GM23338 (cell line): ENCODE measurements at regions not wholly inside any gene's neighbourhood (a gene's known extent, or its start where the extent isn't known, plus 50 kb on each side); places are given as distances from the start of the nearest gene placed in this dataset.

Source experiments
- ATAC-seq: fragments of 200-7000 bp; cut with Tn5 transposase; 3 replicates; pipeline ENCODE4 v1.9.1; 2020
- DNase-seq: peaks from one replicate; pipeline ENCODE4 v3.0.0-alpha.2; 2015; ENCODE audit warnings: low spot score
- H2AFZ ChIP-seq: fragments of 200-600 bp; sonication (generic); 2 replicates; pipeline ENCODE4 v1.8.0; 2016; ENCODE audit warnings: antibody characterized with exemption, mild to moderate bottlenecking, moderate library complexity
- H3F3A ChIP-seq: fragments of 200-600 bp; sonication (generic); replicated peaks from 2 replicates; pipeline ENCODE4 v1.8.0; 2017; ENCODE audit warnings: antibody characterized with exemption, mixed run types, low read depth
- H3K27ac ChIP-seq: fragments of 200-600 bp; sonication (generic); 2 replicates; pipeline ENCODE4 v1.6.1; 2016; ENCODE audit warnings: low read depth
- H3K27me3 ChIP-seq: fragments of 200-600 bp; sonication (generic); 2 replicates; pipeline ENCODE4 v1.8.0; 2016; ENCODE audit warnings: mild to moderate bottlenecking, mixed run types, moderate library complexity; ENCODE audit not compliant: insufficient read depth
- H3K36me3 ChIP-seq: fragments of 200-600 bp; sonication (generic); 2 replicates; pipeline ENCODE4 v1.8.0; 2016; ENCODE audit warnings: mild to moderate bottlenecking; ENCODE audit not compliant: insufficient read depth
- H3K4me1 ChIP-seq: fragments of 200-600 bp; sonication (generic); 2 replicates; pipeline ENCODE4 v1.8.0; 2016; ENCODE audit warnings: mild to moderate bottlenecking, moderate library complexity; ENCODE audit not compliant: insufficient read depth
- H3K4me2 ChIP-seq: fragments of 200-600 bp; sonication (generic); 2 replicates; pipeline ENCODE4 v1.7.1; 2017; ENCODE audit warnings: mixed run types
- H3K4me3 ChIP-seq: fragments of 200-600 bp; sonication (generic); 2 replicates; pipeline ENCODE4 v1.6.1; 2016; ENCODE audit warnings: mixed run types
- H3K79me2 ChIP-seq: fragments of 200-600 bp; sonication (generic); replicated peaks from 2 replicates; pipeline ENCODE4 v1.8.0; 2017; ENCODE audit warnings: mild to moderate bottlenecking; ENCODE audit not compliant: insufficient read depth
- H3K9me2 ChIP-seq: fragments of 200-600 bp; sonication (generic); 2 replicates; pipeline ENCODE4 v1.8.0; 2017; ENCODE audit not compliant: insufficient read depth
- H4K20me1 ChIP-seq: fragments of 200-600 bp; sonication (generic); replicated peaks from 2 replicates; pipeline ENCODE4 v1.8.0; 2017; ENCODE audit warnings: mild to moderate bottlenecking; ENCODE audit not compliant: insufficient read depth
- H3K27ac Mint-ChIP-seq: 2 replicates; pipeline ENCODE4 v1.8.0; 2020; ENCODE audit warnings: inconsistent platforms, mild to moderate bottlenecking, moderate library complexity, mixed read lengths
- H3K27me3 Mint-ChIP-seq: 3 replicates; pipeline ENCODE4 v1.8.0; 2022; ENCODE audit warnings: low read depth, mild to moderate bottlenecking, moderate library complexity, mixed read lengths, inconsistent platforms; ENCODE audit not compliant: insufficient read depth, poor library complexity
- H3K36me3 Mint-ChIP-seq: 3 replicates; pipeline ENCODE4 v1.8.0; 2021; ENCODE audit warnings: low read depth, mild to moderate bottlenecking, inconsistent platforms, moderate library complexity, mixed read lengths
- H3K4me1 Mint-ChIP-seq: 3 replicates; pipeline ENCODE4 v1.8.0; 2020; ENCODE audit warnings: mild to moderate bottlenecking, inconsistent platforms, mixed read lengths
- H3K4me3 Mint-ChIP-seq: 3 replicates; pipeline ENCODE4 v1.8.0; 2021; ENCODE audit warnings: moderate library complexity, mild to moderate bottlenecking, inconsistent platforms, mixed read lengths
- H3K9me3 Mint-ChIP-seq: 3 replicates; pipeline ENCODE4 v1.8.0; 2020; ENCODE audit warnings: moderate library complexity, mild to moderate bottlenecking, inconsistent platforms, mixed read lengths
- CREB1 ChIP-seq: fragments of 250-450 bp; sonication (Bioruptor Pico); IDR thresholded peaks from 2 replicates; pipeline ENCODE4 v1.5.0; 2020; ENCODE audit warnings: low read depth, mild to moderate bottlenecking, moderate library complexity
- CTCF ChIP-seq, 2 experiments: fragments of 200-600 bp in 1 of 2; sonication (generic) in 1 of 2; conservative IDR thresholded peaks; 2 replicates each; pipeline versions ENCODE4 v1.5.1 to v1.6.1; 2016 to 2017; ENCODE audit warnings: antibody characterized with exemption in 2 of 2, low read depth in 2 of 2, mild to moderate bottlenecking in 2 of 2, moderate library complexity in 1 of 2
- ETS1 ChIP-seq: IDR thresholded peaks from 2 replicates; pipeline ENCODE4 v1.6.1; 2016; ENCODE audit warnings: antibody characterized with exemption
- EZH2 ChIP-seq: fragments of 200-600 bp; sonication (generic); IDR thresholded peaks from one replicate; pipeline ENCODE4 v1.8.0; 2017; ENCODE audit warnings: antibody characterized with exemption, mild to moderate bottlenecking, low read depth; ENCODE audit not compliant: unreplicated experiment
- EZH2phosphoT487 ChIP-seq: fragments of 200-600 bp; sonication (generic); IDR thresholded peaks from one replicate; pipeline ENCODE4 v1.8.1; 2018; ENCODE audit warnings: antibody characterized with exemption; ENCODE audit not compliant: unreplicated experiment
- JUNB ChIP-seq: IDR thresholded peaks from one replicate; pipeline ENCODE4 v1.6.1; 2016; ENCODE audit warnings: antibody characterized with exemption; ENCODE audit not compliant: unreplicated experiment
- NANOG ChIP-seq: IDR thresholded peaks from 2 replicates; pipeline ENCODE4 v1.6.1; 2016; ENCODE audit warnings: antibody characterized with exemption, borderline replicate concordance
- POLR2AphosphoS5 ChIP-seq: IDR thresholded peaks from 2 replicates; pipeline ENCODE4 v1.6.1; 2016; ENCODE audit warnings: antibody characterized with exemption, low read depth
- REST ChIP-seq: IDR thresholded peaks from one replicate; pipeline ENCODE4 v1.6.1; 2018; ENCODE audit warnings: antibody characterized with exemption; ENCODE audit not compliant: unreplicated experiment
- STAT1 ChIP-seq: IDR thresholded peaks from one replicate; pipeline ENCODE4 v1.6.1; 2016; ENCODE audit warnings: antibody characterized with exemption; ENCODE audit not compliant: unreplicated experiment
- ZNF114 ChIP-seq: fragments of 250-450 bp; sonication (Bioruptor Pico); IDR thresholded peaks from 2 replicates; pipeline ENCODE4 v1.5.0; 2020; ENCODE audit warnings: mild to moderate bottlenecking, moderate library complexity
- ZNF331 ChIP-seq: fragments of 250-450 bp; sonication (Bioruptor Pico); IDR thresholded peaks from 2 replicates; pipeline ENCODE4 v1.5.0; 2020; ENCODE audit warnings: low read depth, mild to moderate bottlenecking, moderate library complexity
- ZNF462 ChIP-seq: fragments of 250-450 bp; sonication (Bioruptor Pico); IDR thresholded peaks from 2 replicates; pipeline ENCODE4 v1.5.0; 2020; ENCODE audit warnings: mild to moderate bottlenecking, moderate library complexity

- TF ChIP-seq EZH2, result no peak
- TF ChIP-seq ZNF331 (CRISPR knock-in tag), result no peak
- TF ChIP-seq STAT1, result no peak
Observed at GRCh38 chr21:19830446-19830845, 1167.8 kb upstream of the NCAM2 start (continued).

GRCh38 chr21:19832551-19832950 is 1165.7 kb upstream of the NCAM2 start:
- Histone ChIP-seq H3K27ac (no peak overlapping the region), H3K4me3 (no peak overlapping the region), H3K27me3 (no peaks in the 10 kb centered on the region), H2AFZ (no peak overlapping the region), H3K4me1 (no peaks in the 10 kb centered on the region), H3F3A (no peaks in the 10 kb centered on the region), H3K79me2 (no peaks in the 10 kb centered on the region), H3K4me2 (no peak overlapping the region), H4K20me1 (no peaks in the 10 kb centered on the region), H3K36me3 (no peaks in the 10 kb centered on the region), H3K9me2 (no peaks in the 10 kb centered on the region)
- no peaks in the 10 kb centered on the region for H3K27me3 Mint-ChIP-seq
- no peak for TF ChIP-seq EZH2
- no peak for TF ChIP-seq JUNB
- TF ChIP-seq ZNF462 (CRISPR knock-in tag), result no peak
- no peak for TF ChIP-seq POLR2AphosphoS5
- no peak for TF ChIP-seq ZNF114
- TF ChIP-seq ETS1, result no peak
- TF ChIP-seq EZH2phosphoT487, result no peak
- TF ChIP-seq REST, result no peak
- no peak for TF ChIP-seq CTCF (conservative IDR thresholded peaks at IDR 0.05; ENCODE audit: low read depth in 2 of 2)
- TF ChIP-seq NANOG, result no peak
- no peak for TF ChIP-seq CREB1 (CRISPR knock-in tag)
- no peak for TF ChIP-seq ZNF331 (CRISPR knock-in tag)
- TF ChIP-seq STAT1, result no peak
- no peak for ATAC-seq
- no peaks in the 10 kb centered on the region for H3K36me3 Mint-ChIP-seq
- no peak for DNase-seq
- H3K4me3 Mint-ChIP-seq, result no peak overlapping the region
- no peak overlapping the region for H3K27ac Mint-ChIP-seq
- H3K9me3 Mint-ChIP-seq, result no peaks in the 10 kb centered on the region
- H3K4me1 Mint-ChIP-seq, result no peaks in the 10 kb centered on the region
